ENCODE measurements at regions not wholly inside any gene's neighbourhood (a gene's known extent, or its start where the extent isn't known, plus 50 kb on each side); places are given as distances from the start of the nearest gene placed in this dataset.

GRCh38 chr2:74735009-74735408, 81.0 kb downstream of the SEMA4F start:
- no peak for DNase-seq (ENCODE audit: low spot score)

GRCh38 chr2:74735564-74735963, 81.5 kb downstream of the SEMA4F start:
- no peak for DNase-seq (ENCODE audit: low spot score)

- no peak for DNase-seq (ENCODE audit: low spot score)
Measured at GRCh38 chr2:74736589-74736988, 82.5 kb downstream of the SEMA4F start.

- no peak for DNase-seq (ENCODE audit: low spot score)
Measured at GRCh38 chr2:74738586-74738985, 84.5 kb downstream of the SEMA4F start.

- no peak for DNase-seq (ENCODE audit: low spot score)
Measured at GRCh38 chr2:74739129-74739528, 85.1 kb downstream of the SEMA4F start.

GRCh38 chr2:74739733-74740241, 85.7 kb downstream of the SEMA4F start:
- DNase-seq (ENCODE audit: low spot score): no peak

GRCh38 chr2:74740395-74740740, 86.3 kb downstream of the SEMA4F start:
- no peak for DNase-seq (ENCODE audit: low spot score)

- peak; percentile 91 for DNase-seq (ENCODE audit: low spot score)
Measured at GRCh38 chr2:74740741-74741431, 86.8 kb downstream of the SEMA4F start.

- no peak for DNase-seq (ENCODE audit: low spot score)
Measured at GRCh38 chr2:74741629-74742028, 87.6 kb downstream of the SEMA4F start.

GRCh38 chr2:74742471-74742870, 88.4 kb downstream of the SEMA4F start:
- DNase-seq (ENCODE audit: low spot score): no peak

GRCh38 chr2:74743039-74743438, 89.0 kb downstream of the SEMA4F start:
- DNase-seq (ENCODE audit: low spot score): no peak

GRCh38 chr2:74743778-74744177, 89.7 kb downstream of the SEMA4F start:
- DNase-seq (ENCODE audit: low spot score): no peak

GRCh38 chr2:74744731-74745515, 89.0 kb upstream of the HK2 start:
- no peak for DNase-seq (ENCODE audit: low spot score)

GRCh38 chr2:74745766-74746165, 88.2 kb upstream of the HK2 start:
- DNase-seq (ENCODE audit: low spot score): no peak

- no peak for DNase-seq (ENCODE audit: low spot score)
Measured at GRCh38 chr2:74746480-74746879, 87.4 kb upstream of the HK2 start.

GRCh38 chr2:74747411-74748080, 86.4 kb upstream of the HK2 start:
- peak; percentile 73 for DNase-seq (ENCODE audit: low spot score)

- DNase-seq (ENCODE audit: low spot score): no peak
Measured at GRCh38 chr2:74748665-74749064, 85.3 kb upstream of the HK2 start.

GRCh38 chr2:74749432-74749831, 84.5 kb upstream of the HK2 start:
- DNase-seq (ENCODE audit: low spot score): no peak

- DNase-seq (ENCODE audit: low spot score): no peak
Measured at GRCh38 chr2:74751981-74752851, 81.7 kb upstream of the HK2 start.

GRCh38 chr2:74755386-74755785, 78.5 kb upstream of the HK2 start:
- DNase-seq (ENCODE audit: low spot score): no peak

GRCh38 chr2:74756356-74756890, 77.5 kb upstream of the HK2 start:
- DNase-seq (ENCODE audit: low spot score): no peak

- DNase-seq (ENCODE audit: low spot score): no peak
Measured at GRCh38 chr2:74759986-74760385, 73.9 kb upstream of the HK2 start.

Measured in GM03348 (cell line).